ENCODE measurements at regions not wholly inside any gene's neighbourhood (a gene's known extent, or its start where the extent isn't known, plus 50 kb on each side); places are given as distances from the start of the nearest gene placed in this dataset.

DNA sequence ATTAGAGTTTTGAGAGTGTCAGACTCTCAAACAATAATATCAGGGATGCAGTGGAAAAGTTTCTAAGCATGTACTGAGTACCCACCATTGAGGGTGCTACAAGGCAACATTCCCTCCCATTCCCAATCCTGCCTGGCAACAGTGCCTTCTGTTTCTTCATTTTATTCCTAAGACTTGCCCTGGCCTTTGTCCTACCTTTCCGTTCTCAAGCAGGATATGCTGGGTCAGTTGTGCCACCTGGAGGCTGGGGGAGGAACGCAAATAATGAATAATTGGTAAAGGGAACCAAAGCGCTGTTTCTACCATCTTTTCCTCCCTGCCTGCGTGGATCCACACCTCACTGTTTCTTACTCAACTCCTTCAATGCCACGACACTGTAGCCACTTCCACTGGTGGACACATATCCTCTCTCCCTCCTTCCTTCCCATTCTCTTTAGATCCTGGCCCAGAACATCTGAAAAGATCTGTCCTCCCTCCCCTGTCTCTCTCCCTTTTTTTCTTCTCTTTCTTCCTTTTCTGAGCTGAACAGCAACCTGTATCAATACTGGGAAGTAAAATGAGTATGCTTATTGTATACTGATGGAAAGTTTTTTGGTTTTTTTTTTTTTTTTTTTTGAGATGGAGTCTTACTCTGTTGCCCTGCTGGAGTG is 149.5 kb downstream of the C9orf152 start (continued):
- TF ChIP-seq, protein P1, sequence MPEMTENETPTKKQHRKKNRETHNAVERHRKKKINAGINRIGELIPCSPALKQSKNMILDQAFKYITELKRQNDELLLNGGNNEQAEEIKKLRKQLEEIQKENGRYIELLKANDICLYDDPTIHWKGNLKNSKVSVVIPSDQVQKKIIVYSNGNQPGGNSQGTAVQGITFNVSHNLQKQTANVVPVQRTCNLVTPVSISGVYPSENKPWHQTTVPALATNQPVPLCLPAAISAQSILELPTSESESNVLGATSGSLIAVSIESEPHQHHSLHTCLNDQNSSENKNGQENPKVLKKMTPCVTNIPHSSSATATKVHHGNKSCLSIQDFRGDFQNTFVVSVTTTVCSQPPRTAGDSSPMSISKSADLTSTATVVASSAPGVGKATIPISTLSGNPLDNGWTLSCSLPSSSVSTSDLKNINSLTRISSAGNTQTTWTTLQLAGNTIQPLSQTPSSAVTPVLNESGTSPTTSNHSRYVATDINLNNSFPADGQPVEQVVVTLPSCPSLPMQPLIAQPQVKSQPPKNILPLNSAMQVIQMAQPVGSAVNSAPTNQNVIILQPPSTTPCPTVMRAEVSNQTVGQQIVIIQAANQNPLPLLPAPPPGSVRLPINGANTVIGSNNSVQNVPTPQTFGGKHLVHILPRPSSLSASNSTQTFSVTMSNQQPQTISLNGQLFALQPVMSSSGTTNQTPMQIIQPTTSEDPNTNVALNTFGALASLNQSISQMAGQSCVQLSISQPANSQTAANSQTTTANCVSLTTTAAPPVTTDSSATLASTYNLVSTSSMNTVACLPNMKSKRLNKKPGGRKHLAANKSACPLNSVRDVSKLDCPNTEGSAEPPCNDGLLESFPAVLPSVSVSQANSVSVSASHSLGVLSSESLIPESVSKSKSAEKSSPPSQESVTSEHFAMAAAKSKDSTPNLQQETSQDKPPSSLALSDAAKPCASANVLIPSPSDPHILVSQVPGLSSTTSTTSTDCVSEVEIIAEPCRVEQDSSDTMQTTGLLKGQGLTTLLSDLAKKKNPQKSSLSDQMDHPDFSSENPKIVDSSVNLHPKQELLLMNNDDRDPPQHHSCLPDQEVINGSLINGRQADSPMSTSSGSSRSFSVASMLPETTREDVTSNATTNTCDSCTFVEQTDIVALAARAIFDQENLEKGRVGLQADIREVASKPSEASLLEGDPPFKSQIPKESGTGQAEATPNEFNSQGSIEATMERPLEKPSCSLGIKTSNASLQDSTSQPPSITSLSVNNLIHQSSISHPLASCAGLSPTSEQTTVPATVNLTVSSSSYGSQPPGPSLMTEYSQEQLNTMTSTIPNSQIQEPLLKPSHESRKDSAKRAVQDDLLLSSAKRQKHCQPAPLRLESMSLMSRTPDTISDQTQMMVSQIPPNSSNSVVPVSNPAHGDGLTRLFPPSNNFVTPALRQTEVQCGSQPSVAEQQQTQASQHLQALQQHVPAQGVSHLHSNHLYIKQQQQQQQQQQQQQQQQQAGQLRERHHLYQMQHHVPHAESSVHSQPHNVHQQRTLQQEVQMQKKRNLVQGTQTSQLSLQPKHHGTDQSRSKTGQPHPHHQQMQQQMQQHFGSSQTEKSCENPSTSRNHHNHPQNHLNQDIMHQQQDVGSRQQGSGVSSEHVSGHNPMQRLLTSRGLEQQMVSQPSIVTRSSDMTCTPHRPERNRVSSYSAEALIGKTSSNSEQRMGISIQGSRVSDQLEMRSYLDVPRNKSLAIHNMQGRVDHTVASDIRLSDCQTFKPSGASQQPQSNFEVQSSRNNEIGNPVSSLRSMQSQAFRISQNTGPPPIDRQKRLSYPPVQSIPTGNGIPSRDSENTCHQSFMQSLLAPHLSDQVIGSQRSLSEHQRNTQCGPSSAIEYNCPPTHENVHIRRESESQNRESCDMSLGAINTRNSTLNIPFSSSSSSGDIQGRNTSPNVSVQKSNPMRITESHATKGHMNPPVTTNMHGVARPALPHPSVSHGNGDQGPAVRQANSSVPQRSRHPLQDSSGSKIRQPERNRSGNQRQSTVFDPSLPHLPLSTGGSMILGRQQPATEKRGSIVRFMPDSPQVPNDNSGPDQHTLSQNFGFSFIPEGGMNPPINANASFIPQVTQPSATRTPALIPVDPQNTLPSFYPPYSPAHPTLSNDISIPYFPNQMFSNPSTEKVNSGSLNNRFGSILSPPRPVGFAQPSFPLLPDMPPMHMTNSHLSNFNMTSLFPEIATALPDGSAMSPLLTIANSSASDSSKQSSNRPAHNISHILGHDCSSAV (CRISPR knock-in tag; IDR thresholded peaks at IDR 0.05; ENCODE audit: borderline replicate concordance): no peak
- TF ChIP-seq RFXAP (CRISPR knock-in tag; IDR thresholded peaks at IDR 0.05; ENCODE audit: borderline replicate concordance): peak; percentile 92
- TF ChIP-seq ESRRA (CRISPR knock-in tag; IDR thresholded peaks at IDR 0.05; ENCODE audit: low read depth): no peak
- TF ChIP-seq, protein P2, sequence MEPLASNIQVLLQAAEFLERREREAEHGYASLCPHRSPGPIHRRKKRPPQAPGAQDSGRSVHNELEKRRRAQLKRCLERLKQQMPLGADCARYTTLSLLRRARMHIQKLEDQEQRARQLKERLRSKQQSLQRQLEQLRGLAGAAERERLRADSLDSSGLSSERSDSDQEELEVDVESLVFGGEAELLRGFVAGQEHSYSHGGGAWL (CRISPR knock-in tag; IDR thresholded peaks at IDR 0.05): no peak
- no peak for TF ChIP-seq IKZF4 (CRISPR knock-in tag; IDR thresholded peaks at IDR 0.05; ENCODE audit: borderline replicate concordance, low read depth, not compliant biosample characterization)
- TF ChIP-seq, protein P3, sequence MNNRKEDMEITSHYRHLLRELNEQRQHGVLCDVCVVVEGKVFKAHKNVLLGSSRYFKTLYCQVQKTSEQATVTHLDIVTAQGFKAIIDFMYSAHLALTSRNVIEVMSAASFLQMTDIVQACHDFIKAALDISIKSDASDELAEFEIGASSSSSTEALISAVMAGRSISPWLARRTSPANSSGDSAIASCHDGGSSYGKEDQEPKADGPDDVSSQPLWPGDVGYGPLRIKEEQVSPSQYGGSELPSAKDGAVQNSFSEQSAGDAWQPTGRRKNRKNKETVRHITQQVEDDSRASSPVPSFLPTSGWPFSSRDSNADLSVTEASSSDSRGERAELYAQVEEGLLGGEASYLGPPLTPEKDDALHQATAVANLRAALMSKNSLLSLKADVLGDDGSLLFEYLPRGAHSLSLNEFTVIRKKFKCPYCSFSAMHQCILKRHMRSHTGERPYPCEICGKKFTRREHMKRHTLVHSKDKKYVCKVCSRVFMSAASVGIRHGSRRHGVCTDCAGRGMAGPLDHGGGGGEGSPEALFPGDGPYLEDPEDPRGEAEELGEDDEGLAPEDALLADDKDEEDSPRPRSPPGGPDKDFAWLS (CRISPR knock-in tag; IDR thresholded peaks at IDR 0.05; ENCODE audit: borderline replicate concordance): no peak
- TF ChIP-seq ZNF101 (CRISPR knock-in tag; IDR thresholded peaks at IDR 0.05; ENCODE audit: borderline replicate concordance, low read depth): no peak
- TF ChIP-seq, protein P4, sequence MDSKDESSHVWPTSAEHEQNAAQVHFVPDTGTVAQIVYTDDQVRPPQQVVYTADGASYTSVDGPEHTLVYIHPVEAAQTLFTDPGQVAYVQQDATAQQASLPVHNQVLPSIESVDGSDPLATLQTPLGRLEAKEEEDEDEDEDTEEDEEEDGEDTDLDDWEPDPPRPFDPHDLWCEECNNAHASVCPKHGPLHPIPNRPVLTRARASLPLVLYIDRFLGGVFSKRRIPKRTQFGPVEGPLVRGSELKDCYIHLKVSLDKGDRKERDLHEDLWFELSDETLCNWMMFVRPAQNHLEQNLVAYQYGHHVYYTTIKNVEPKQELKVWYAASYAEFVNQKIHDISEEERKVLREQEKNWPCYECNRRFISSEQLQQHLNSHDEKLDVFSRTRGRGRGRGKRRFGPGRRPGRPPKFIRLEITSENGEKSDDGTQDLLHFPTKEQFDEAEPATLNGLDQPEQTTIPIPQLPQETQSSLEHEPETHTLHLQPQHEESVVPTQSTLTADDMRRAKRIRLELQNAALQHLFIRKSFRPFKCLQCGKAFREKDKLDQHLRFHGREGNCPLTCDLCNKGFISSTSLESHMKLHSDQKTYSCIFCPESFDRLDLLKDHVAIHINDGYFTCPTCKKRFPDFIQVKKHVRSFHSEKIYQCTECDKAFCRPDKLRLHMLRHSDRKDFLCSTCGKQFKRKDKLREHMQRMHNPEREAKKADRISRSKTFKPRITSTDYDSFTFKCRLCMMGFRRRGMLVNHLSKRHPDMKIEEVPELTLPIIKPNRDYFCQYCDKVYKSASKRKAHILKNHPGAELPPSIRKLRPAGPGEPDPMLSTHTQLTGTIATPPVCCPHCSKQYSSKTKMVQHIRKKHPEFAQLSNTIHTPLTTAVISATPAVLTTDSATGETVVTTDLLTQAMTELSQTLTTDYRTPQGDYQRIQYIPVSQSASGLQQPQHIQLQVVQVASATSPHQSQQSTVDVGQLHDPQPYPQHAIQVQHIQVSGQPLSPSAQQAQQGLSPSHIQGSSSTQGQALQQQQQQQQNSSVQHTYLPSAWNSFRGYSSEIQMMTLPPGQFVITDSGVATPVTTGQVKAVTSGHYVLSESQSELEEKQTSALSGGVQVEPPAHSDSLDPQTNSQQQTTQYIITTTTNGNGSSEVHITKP (CRISPR knock-in tag; IDR thresholded peaks at IDR 0.05; ENCODE audit: low read depth): no peak
- TF ChIP-seq ASH2L (IDR thresholded peaks at IDR 0.05; ENCODE audit: insufficient read length, low read depth, low read length): no peak
- peak; percentile 82 for TF ChIP-seq RAD21 (CRISPR knock-in tag; IDR thresholded peaks at IDR 0.05)
- no peak for TF ChIP-seq TAF1 (CRISPR knock-in tag; IDR thresholded peaks at IDR 0.05)
- no peak for TF ChIP-seq DNMT1 (CRISPR knock-in tag; IDR thresholded peaks at IDR 0.05)
- TF ChIP-seq IKZF1 (IDR thresholded peaks at IDR 0.05): no peak
